ENCODE measurements at regions not wholly inside any gene's neighbourhood (a gene's known extent, or its start where the extent isn't known, plus 50 kb on each side); places are given as distances from the start of the nearest gene placed in this dataset.
"Not testable (repeated sequence)": the region's sequence is repeated elsewhere in the genome, so short reads cannot be mapped to it uniquely, and the experiment has no call there.

GRCh38 chr10:44280226-44281014, 104.5 kb downstream of the CXCL12 start:
- WGBS (ENCODE audit: insufficient coverage), result 82% methylated on average over 1 of the region's 5 CpGs
- Histone ChIP-seq H3K27ac (ENCODE audit: low read depth, low read length) (no peak overlapping the region), H3K4me1 (ENCODE audit: control insufficient read depth, insufficient read depth, low read length) (no peaks in the 10 kb centered on the region), H3K9me3 (ENCODE audit: control insufficient read depth, insufficient read depth, low read length) (no peaks in the 10 kb centered on the region), H3K27me3 (ENCODE audit: control insufficient read depth, insufficient read depth, low read length) (no peaks in the 10 kb centered on the region), H3K36me3 (ENCODE audit: control insufficient read depth, insufficient read depth, low read length) (no peaks in the 10 kb centered on the region), H3K4me3 (ENCODE audit: low read depth, low read length) (no peak overlapping the region)
- peak in 1 of 6 donors; percentile 92 for DNase-seq (ENCODE audit: low read depth in 4 of 6, low spot score in 6 of 6)

GRCh38 chr10:44279426-44280126, 105.3 kb downstream of the CXCL12 start:
- Histone ChIP-seq H3K27ac (ENCODE audit: low read depth, low read length) (no peak overlapping the region), H3K27me3 (ENCODE audit: control insufficient read depth, insufficient read depth, low read length) (no peaks in the 10 kb centered on the region), H3K9me3 (ENCODE audit: control insufficient read depth, insufficient read depth, low read length) (no peaks in the 10 kb centered on the region), H3K4me1 (ENCODE audit: control insufficient read depth, insufficient read depth, low read length) (no peaks in the 10 kb centered on the region), H3K36me3 (ENCODE audit: control insufficient read depth, insufficient read depth, low read length) (no peaks in the 10 kb centered on the region), H3K4me3 (ENCODE audit: low read depth, low read length) (no peak overlapping the region)
- DNase-seq (ENCODE audit: low read depth in 4 of 6, low spot score in 6 of 6), result peak in 2 of 6 donors; percentile 54 to 87
- 71% methylated on average over 2 of the region's 7 CpGs for WGBS (ENCODE audit: insufficient coverage)

- H3K27ac ChIP-seq (ENCODE audit: low read depth, low read length), result no peak overlapping the region
- H3K4me1 ChIP-seq (ENCODE audit: control insufficient read depth, insufficient read depth, low read length), result no peaks in the 10 kb centered on the region
- H3K4me3 ChIP-seq (ENCODE audit: low read depth, low read length), result no peak overlapping the region
- no peak for DNase-seq (ENCODE audit: low read depth in 4 of 6, low spot score in 6 of 6)
- WGBS (ENCODE audit: insufficient coverage), result 72% methylated on average over 4 of the region's 5 CpGs
- no peaks in the 10 kb centered on the region for H3K9me3 ChIP-seq (ENCODE audit: control insufficient read depth, insufficient read depth, low read length)
- no peaks in the 10 kb centered on the region for H3K36me3 ChIP-seq (ENCODE audit: control insufficient read depth, insufficient read depth, low read length)
- H3K27me3 ChIP-seq (ENCODE audit: control insufficient read depth, insufficient read depth, low read length), result no peaks in the 10 kb centered on the region
These were observed 106.0 kb downstream of the CXCL12 start for GRCh38 chr10:44278837-44279324.

DNA sequence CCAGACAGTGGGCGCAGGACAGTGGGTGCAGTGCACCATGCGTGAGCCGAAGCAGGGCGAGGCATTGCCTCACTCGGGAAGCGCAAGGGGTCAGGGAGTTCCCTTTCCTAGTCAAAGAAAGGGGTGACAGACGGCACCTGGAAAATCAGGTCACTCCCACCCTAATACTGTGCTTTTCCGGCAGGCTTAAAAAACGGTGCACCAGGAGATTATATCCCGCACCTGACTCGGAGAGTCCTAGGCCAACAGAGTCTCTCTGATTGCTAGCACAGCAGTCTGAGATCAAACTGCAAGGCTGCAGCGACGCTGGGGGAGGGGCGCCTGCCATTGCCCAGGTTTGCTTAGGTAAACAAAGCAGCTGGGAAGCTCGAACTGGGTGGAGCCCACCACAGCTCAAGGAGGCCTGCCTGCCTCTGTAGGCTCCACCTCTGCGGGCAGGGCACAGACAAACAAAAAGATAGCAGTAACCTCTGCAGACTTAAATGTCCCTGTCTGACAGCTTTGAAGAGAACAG, 116.4 kb downstream of the CXCL12 start:
- WGBS (ENCODE audit: insufficient coverage), result 93% methylated on average over 8 of the region's 16 CpGs
- not testable (repeated sequence) for H3K36me3 ChIP-seq (ENCODE audit: control insufficient read depth, insufficient read depth, low read length); DNase-seq (ENCODE audit: low read depth in 4 of 6, low spot score in 6 of 6)

GRCh38 chr10:44267007-44267406, 117.9 kb downstream of the CXCL12 start:
- no peaks in the 10 kb centered on the region for H3K27me3 ChIP-seq (ENCODE audit: control insufficient read depth, insufficient read depth, low read length)
- no peak overlapping the region for H3K4me3 ChIP-seq (ENCODE audit: low read depth, low read length)
- H3K4me1 ChIP-seq (ENCODE audit: control insufficient read depth, insufficient read depth, low read length), result peaks cover 2% of the 10 kb centered on the region
- no peaks in the 10 kb centered on the region for H3K36me3 ChIP-seq (ENCODE audit: control insufficient read depth, insufficient read depth, low read length)
- H3K9me3 ChIP-seq (ENCODE audit: control insufficient read depth, insufficient read depth, low read length), result no peaks in the 10 kb centered on the region
- H3K27ac ChIP-seq (ENCODE audit: low read depth, low read length), result no peak overlapping the region
- no peak for DNase-seq (ENCODE audit: low read depth in 4 of 6, low spot score in 6 of 6)
- 86% methylated on average over 3 of the region's 3 CpGs for WGBS (ENCODE audit: insufficient coverage)

More for the DNA sequence above, 116.4 kb downstream of the CXCL12 start:
- not testable (repeated sequence) for H3K9me3 ChIP-seq (ENCODE audit: control insufficient read depth, insufficient read depth, low read length); H3K4me1 ChIP-seq (ENCODE audit: control insufficient read depth, insufficient read depth, low read length); H3K4me3 ChIP-seq (ENCODE audit: low read depth, low read length); H3K27ac ChIP-seq (ENCODE audit: low read depth, low read length); H3K27me3 ChIP-seq (ENCODE audit: control insufficient read depth, insufficient read depth, low read length)

- DNase-seq (ENCODE audit: low read depth in 4 of 6, low spot score in 6 of 6), result no peak
- Histone ChIP-seq H3K27ac (ENCODE audit: low read depth, low read length) (no peak overlapping the region), H3K9me3 (ENCODE audit: control insufficient read depth, insufficient read depth, low read length) (no peaks in the 10 kb centered on the region), H3K4me1 (ENCODE audit: control insufficient read depth, insufficient read depth, low read length) (peaks cover 9% of the 10 kb centered on the region), H3K36me3 (ENCODE audit: control insufficient read depth, insufficient read depth, low read length) (no peaks in the 10 kb centered on the region), H3K4me3 (ENCODE audit: low read depth, low read length) (no peak overlapping the region), H3K27me3 (ENCODE audit: control insufficient read depth, insufficient read depth, low read length) (no peaks in the 10 kb centered on the region)
- WGBS (ENCODE audit: insufficient coverage), result 76% methylated on average over 4 of the region's 4 CpGs
These were observed 120.7 kb downstream of the CXCL12 start for GRCh38 chr10:44264244-44264643.

GRCh38 chr10:44263771-44264170, 121.1 kb downstream of the CXCL12 start:
- H3K36me3 ChIP-seq (ENCODE audit: control insufficient read depth, insufficient read depth, low read length), result no peaks in the 10 kb centered on the region
- DNase-seq (ENCODE audit: low read depth in 4 of 6, low spot score in 6 of 6), result no peak
- H3K27ac ChIP-seq (ENCODE audit: low read depth, low read length), result no peak overlapping the region
- no peak overlapping the region for H3K4me3 ChIP-seq (ENCODE audit: low read depth, low read length)
- 81% methylated on average over 3 of the region's 3 CpGs for WGBS (ENCODE audit: insufficient coverage)
- H3K9me3 ChIP-seq (ENCODE audit: control insufficient read depth, insufficient read depth, low read length), result no peaks in the 10 kb centered on the region
- no peaks in the 10 kb centered on the region for H3K27me3 ChIP-seq (ENCODE audit: control insufficient read depth, insufficient read depth, low read length)
- peaks cover 9% of the 10 kb centered on the region for H3K4me1 ChIP-seq (ENCODE audit: control insufficient read depth, insufficient read depth, low read length)

DNA sequence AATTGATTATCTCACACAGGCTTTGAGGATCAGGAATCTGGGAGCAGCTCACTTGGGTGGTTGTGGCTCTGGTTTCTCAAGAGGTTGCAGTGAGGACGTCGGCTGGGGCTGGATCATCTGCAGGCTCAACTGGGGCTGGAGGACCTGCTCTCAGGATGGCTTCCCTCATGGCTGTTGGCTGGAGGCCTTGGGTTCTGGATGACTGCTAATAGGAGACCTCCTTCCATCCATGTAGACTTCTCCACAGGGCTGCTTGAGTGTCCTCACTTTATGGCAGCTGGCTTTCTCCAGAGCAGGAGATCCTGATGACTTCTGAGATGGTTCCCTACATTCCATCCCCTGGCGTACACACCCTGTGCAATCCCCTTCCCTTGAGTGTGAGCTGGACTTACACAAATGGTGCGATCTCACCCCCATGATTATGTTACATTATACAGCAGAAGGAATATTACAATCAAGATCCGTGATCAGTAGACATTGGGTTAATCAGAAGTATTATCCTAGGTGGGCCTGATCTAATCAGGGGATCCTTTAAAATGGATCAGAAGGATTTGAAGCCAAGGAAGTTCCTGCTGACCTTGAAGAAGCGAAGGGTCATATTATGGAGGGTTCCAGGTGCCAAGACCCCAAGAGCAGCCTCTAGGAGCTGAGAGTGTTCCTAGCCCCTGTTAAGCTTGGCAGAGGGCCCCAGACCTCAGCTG, 122.2 kb downstream of the CXCL12 start:
- no peak for DNase-seq (ENCODE audit: low read depth in 4 of 6, low spot score in 6 of 6)
- H3K9me3 ChIP-seq (ENCODE audit: control insufficient read depth, insufficient read depth, low read length), result no peaks in the 10 kb centered on the region
- H3K4me1 ChIP-seq (ENCODE audit: control insufficient read depth, insufficient read depth, low read length), result peaks cover 9% of the 10 kb centered on the region
- H3K4me3 ChIP-seq (ENCODE audit: low read depth, low read length), result no peak overlapping the region
- H3K36me3 ChIP-seq (ENCODE audit: control insufficient read depth, insufficient read depth, low read length), result no peaks in the 10 kb centered on the region
- 44% methylated on average over 1 of the region's 6 CpGs for WGBS (ENCODE audit: insufficient coverage)
- H3K27me3 ChIP-seq (ENCODE audit: control insufficient read depth, insufficient read depth, low read length), result no peaks in the 10 kb centered on the region
- no peak overlapping the region for H3K27ac ChIP-seq (ENCODE audit: low read depth, low read length)

DNA sequence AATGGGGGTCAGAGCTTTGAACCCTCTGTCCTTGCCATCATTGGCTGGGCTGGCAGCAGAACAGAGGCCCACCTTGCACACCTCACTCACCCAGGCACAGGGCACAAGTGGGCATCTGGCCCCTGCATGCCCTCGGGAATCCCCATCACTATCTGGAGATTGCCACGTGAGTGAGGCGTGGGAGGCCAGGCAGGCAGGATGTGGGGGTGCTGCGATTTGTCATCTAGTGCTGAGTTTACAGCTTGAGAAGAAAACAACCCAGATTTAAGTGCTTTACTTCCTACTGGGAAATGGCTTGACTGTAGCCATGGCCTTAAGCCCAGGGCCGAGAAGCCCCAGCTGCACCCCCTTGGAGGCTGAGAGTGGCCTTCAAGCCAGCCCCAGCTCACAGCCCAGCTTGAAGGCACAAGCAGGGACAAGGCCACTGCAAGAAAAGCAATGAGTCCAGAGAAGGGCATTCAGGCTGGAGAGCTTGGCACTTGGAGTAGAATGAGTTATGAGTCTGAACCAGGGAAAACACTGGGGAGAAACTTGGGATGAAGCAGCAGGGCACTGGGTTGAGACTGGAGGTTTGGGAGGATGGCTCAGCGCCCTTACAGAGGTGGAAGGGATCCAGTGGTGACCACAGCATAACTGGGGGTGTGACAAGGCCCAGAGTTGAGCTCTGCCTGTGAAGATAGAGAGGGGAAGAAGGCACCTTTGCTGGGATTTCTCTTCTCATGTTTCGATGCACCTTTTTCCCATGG, 123.0 kb downstream of the CXCL12 start:
- Histone ChIP-seq H3K27ac (ENCODE audit: low read depth, low read length) (no peak overlapping the region), H3K4me1 (ENCODE audit: control insufficient read depth, insufficient read depth, low read length) (peaks cover 9% of the 10 kb centered on the region), H3K9me3 (ENCODE audit: control insufficient read depth, insufficient read depth, low read length) (no peaks in the 10 kb centered on the region), H3K27me3 (ENCODE audit: control insufficient read depth, insufficient read depth, low read length) (no peaks in the 10 kb centered on the region), H3K36me3 (ENCODE audit: control insufficient read depth, insufficient read depth, low read length) (no peaks in the 10 kb centered on the region), H3K4me3 (ENCODE audit: low read depth, low read length) (no peak overlapping the region)
- DNase-seq (ENCODE audit: low read depth in 4 of 6, low spot score in 6 of 6), result no peak
- 70% methylated on average over 5 of the region's 7 CpGs for WGBS (ENCODE audit: insufficient coverage)

All from spinal cord (tissue), 9 donors.